Dendritic cell treated with granulocyte-macrophage colony-stimulating factor and Interleukin-4, amounts not matched to agents 40 ng/mL and 50 ng/mL, for 4 days (primary cell): ENCODE measurements at regions not wholly inside any gene's neighbourhood (a gene's known extent, or its start where the extent isn't known, plus 50 kb on each side); places are given as distances from the start of the nearest gene placed in this dataset.

ENCODE experiments used
- H3K27ac Mint-ChIP-seq: one replicate; pipeline ENCODE4 v1.8.0; 2022; ENCODE audit warnings: mild to moderate bottlenecking, mixed read lengths
- H3K27me3 Mint-ChIP-seq: one replicate; pipeline ENCODE4 v1.8.0; 2022; ENCODE audit warnings: mild to moderate bottlenecking, mixed read lengths
- H3K36me3 Mint-ChIP-seq: one replicate; pipeline ENCODE4 v1.8.0; 2022; ENCODE audit warnings: low read depth, mixed read lengths
- H3K4me1 Mint-ChIP-seq: one replicate; pipeline ENCODE4 v1.8.0; 2022; ENCODE audit warnings: low read depth, mixed read lengths
- H3K4me3 Mint-ChIP-seq: one replicate; pipeline ENCODE4 v1.8.0; 2022; ENCODE audit warnings: mild to moderate bottlenecking, moderate library complexity, mixed read lengths
- H3K9me3 Mint-ChIP-seq: one replicate; pipeline ENCODE4 v1.8.0; 2022; ENCODE audit warnings: mixed read lengths
- intact Hi-C: fragments of 100-400 bp; cut with micrococcal nuclease; formaldehyde crosslinking; loops from one replicate; pipeline ENCODE4 v1.15.0; 2022

- intact Hi-C loops: no loop called here
- H3K36me3 Mint-ChIP-seq: no peaks in the 10 kb centered on the region
- H3K27ac Mint-ChIP-seq: no peak overlapping the region
- H3K4me3 Mint-ChIP-seq: no peak overlapping the region
- H3K4me1 Mint-ChIP-seq: peaks cover 6% of the 10 kb centered on the region
- H3K9me3 Mint-ChIP-seq: no peaks in the 10 kb centered on the region
- H3K27me3 Mint-ChIP-seq: no peaks in the 10 kb centered on the region
Observed at GRCh38 chr6:156160007-156160794, 617.0 kb upstream of the ARID1B start.

- Mint-ChIP-seq H3K4me1 (no peaks in the 10 kb centered on the region), H3K27me3 (no peaks in the 10 kb centered on the region), H3K9me3 (no peaks in the 10 kb centered on the region), H3K36me3 (no peaks in the 10 kb centered on the region), H3K4me3 (no peak overlapping the region), H3K27ac (no peak overlapping the region)
- intact Hi-C loops: no loop called here
Observed at GRCh38 chr6:156154896-156155295, 622.3 kb upstream of the ARID1B start.

GRCh38 chr6:156150391-156150790 lies 626.8 kb upstream of the ARID1B start:
- no peak overlapping the region for H3K27ac Mint-ChIP-seq
- intact Hi-C loops: no loop called here
- no peak overlapping the region for H3K4me3 Mint-ChIP-seq
- H3K27me3 Mint-ChIP-seq: no peaks in the 10 kb centered on the region
- no peaks in the 10 kb centered on the region for H3K4me1 Mint-ChIP-seq
- H3K36me3 Mint-ChIP-seq: no peaks in the 10 kb centered on the region
- H3K9me3 Mint-ChIP-seq: peaks cover 14% of the 10 kb centered on the region

- peaks cover 49% of the 10 kb centered on the region for H3K9me3 Mint-ChIP-seq
- no peak overlapping the region for H3K4me3 Mint-ChIP-seq
- intact Hi-C loops: no loop called here
- H3K27me3 Mint-ChIP-seq: no peaks in the 10 kb centered on the region
- no peak overlapping the region for H3K27ac Mint-ChIP-seq
- H3K4me1 Mint-ChIP-seq: no peaks in the 10 kb centered on the region
- no peaks in the 10 kb centered on the region for H3K36me3 Mint-ChIP-seq
Observed at GRCh38 chr6:156146891-156147290, 630.3 kb upstream of the ARID1B start.

- intact Hi-C loops: no loop called here
- peak overlapping the region; percentile 35 for H3K4me3 Mint-ChIP-seq
- no peaks in the 10 kb centered on the region for H3K27me3 Mint-ChIP-seq
- H3K27ac Mint-ChIP-seq: no peak overlapping the region
- peaks cover 29% of the 10 kb centered on the region for H3K9me3 Mint-ChIP-seq
- H3K36me3 Mint-ChIP-seq: no peaks in the 10 kb centered on the region
- peaks cover 5% of the 10 kb centered on the region for H3K4me1 Mint-ChIP-seq
Observed at GRCh38 chr6:156131221-156131903, 645.8 kb upstream of the ARID1B start.

GRCh38 chr6:156126535-156126934 lies 650.6 kb upstream of the ARID1B start:
- Mint-ChIP-seq H3K36me3 (no peaks in the 10 kb centered on the region), H3K4me3 (no peak overlapping the region)
- intact Hi-C loops: no loop called here

GRCh38 chr6:156125844-156126243 lies 651.3 kb upstream of the ARID1B start:
- H3K27ac Mint-ChIP-seq: no peak overlapping the region
- H3K4me3 Mint-ChIP-seq: no peak overlapping the region
- no peaks in the 10 kb centered on the region for H3K36me3 Mint-ChIP-seq
- intact Hi-C loops: no loop called here
- no peaks in the 10 kb centered on the region for H3K4me1 Mint-ChIP-seq
- peaks cover 8% of the 10 kb centered on the region for H3K9me3 Mint-ChIP-seq
- no peaks in the 10 kb centered on the region for H3K27me3 Mint-ChIP-seq

More at GRCh38 chr6:156126535-156126934, 650.6 kb upstream of the ARID1B start:
- Mint-ChIP-seq H3K27me3 (no peaks in the 10 kb centered on the region), H3K9me3 (peaks cover 8% of the 10 kb centered on the region), H3K27ac (no peak overlapping the region), H3K4me1 (peaks cover 4% of the 10 kb centered on the region)

- no peaks in the 10 kb centered on the region for H3K27me3 Mint-ChIP-seq
- no peak overlapping the region for H3K27ac Mint-ChIP-seq
- no peaks in the 10 kb centered on the region for H3K36me3 Mint-ChIP-seq
- no peaks in the 10 kb centered on the region for H3K4me1 Mint-ChIP-seq
- intact Hi-C loops: no loop called here
- H3K4me3 Mint-ChIP-seq: no peak overlapping the region
- peaks cover 12% of the 10 kb centered on the region for H3K9me3 Mint-ChIP-seq
Observed at GRCh38 chr6:156123731-156124130, 653.4 kb upstream of the ARID1B start.

GRCh38 chr6:156121973-156122372 lies 655.2 kb upstream of the ARID1B start:
- Mint-ChIP-seq H3K9me3 (peaks cover 20% of the 10 kb centered on the region), H3K27ac (no peak overlapping the region), H3K4me3 (no peak overlapping the region), H3K36me3 (no peaks in the 10 kb centered on the region), H3K4me1 (no peaks in the 10 kb centered on the region), H3K27me3 (no peaks in the 10 kb centered on the region)
- intact Hi-C loops: no loop called here

GRCh38 chr6:156114541-156114940 lies 658.9 kb upstream of the NOX3 start:
- no peaks in the 10 kb centered on the region for H3K36me3 Mint-ChIP-seq
- no peaks in the 10 kb centered on the region for H3K27me3 Mint-ChIP-seq
- intact Hi-C loops: no loop called here
- H3K4me1 Mint-ChIP-seq: no peaks in the 10 kb centered on the region
- no peak overlapping the region for H3K4me3 Mint-ChIP-seq
- H3K9me3 Mint-ChIP-seq: peaks cover 18% of the 10 kb centered on the region
- no peak overlapping the region for H3K27ac Mint-ChIP-seq

- Mint-ChIP-seq H3K27me3 (no peaks in the 10 kb centered on the region), H3K36me3 (no peaks in the 10 kb centered on the region), H3K4me3 (no peak overlapping the region), H3K27ac (no peak overlapping the region), H3K4me1 (no peaks in the 10 kb centered on the region), H3K9me3 (peaks cover 13% of the 10 kb centered on the region)
- intact Hi-C loops: no loop called here
Observed at GRCh38 chr6:156113631-156114030, 658.0 kb upstream of the NOX3 start.

- intact Hi-C loops: no loop called here
- Mint-ChIP-seq H3K36me3 (no peaks in the 10 kb centered on the region), H3K9me3 (peaks cover 5% of the 10 kb centered on the region), H3K4me3 (no peak overlapping the region), H3K27me3 (no peaks in the 10 kb centered on the region), H3K4me1 (no peaks in the 10 kb centered on the region), H3K27ac (no peak overlapping the region)
Observed at GRCh38 chr6:156111913-156112312, 656.3 kb upstream of the NOX3 start.

- H3K4me1 Mint-ChIP-seq: no peaks in the 10 kb centered on the region
- no peak overlapping the region for H3K4me3 Mint-ChIP-seq
- H3K27me3 Mint-ChIP-seq: no peaks in the 10 kb centered on the region
- H3K27ac Mint-ChIP-seq: no peak overlapping the region
- intact Hi-C loops: no loop called here
- H3K36me3 Mint-ChIP-seq: no peaks in the 10 kb centered on the region
- no peaks in the 10 kb centered on the region for H3K9me3 Mint-ChIP-seq
Observed at GRCh38 chr6:156110249-156110648, 654.6 kb upstream of the NOX3 start.

- H3K27me3 Mint-ChIP-seq: no peaks in the 10 kb centered on the region
- H3K27ac Mint-ChIP-seq: no peak overlapping the region
- no peaks in the 10 kb centered on the region for H3K9me3 Mint-ChIP-seq
- no peak overlapping the region for H3K4me3 Mint-ChIP-seq
- intact Hi-C loops: no loop called here
- H3K36me3 Mint-ChIP-seq: no peaks in the 10 kb centered on the region
- H3K4me1 Mint-ChIP-seq: no peaks in the 10 kb centered on the region
Observed at GRCh38 chr6:156109713-156110112, 654.1 kb upstream of the NOX3 start.
